Mesenchymal stem cell (in vitro differentiated cells and primary cell): ENCODE measurements at regions not wholly inside any gene's neighbourhood (a gene's known extent, or its start where the extent isn't known, plus 50 kb on each side); places are given as distances from the start of the nearest gene placed in this dataset.

Source experiments
- DNase-seq: peaks from one replicate; pipeline ENCODE4 v3.0.0-alpha.2; 2013
- H2AFZ ChIP-seq: one replicate; pipeline ENCODE4 v1.6.1; 2013; ENCODE audit warnings: low read depth, mild to moderate bottlenecking, control low read depth, inconsistent platforms, low read length, moderate library complexity
- H2AK5ac ChIP-seq: 2 replicates; pipeline ENCODE4 v1.6.1; 2013; ENCODE audit warnings: low read length, moderate library complexity, mild to moderate bottlenecking, inconsistent platforms; ENCODE audit not compliant: severe bottlenecking
- H2BK120ac ChIP-seq: one replicate; pipeline ENCODE4 v1.6.1; 2013; ENCODE audit warnings: low read depth, mild to moderate bottlenecking, inconsistent platforms, low read length, moderate library complexity
- H2BK12ac ChIP-seq, 2 experiments: one replicate each; pipeline ENCODE4 v1.6.1; 2013; ENCODE audit warnings: inconsistent platforms in 2 of 2, low read length in 2 of 2, mild to moderate bottlenecking in 2 of 2, moderate library complexity in 2 of 2, control low read depth in 1 of 2
- H2BK15ac ChIP-seq: one replicate; pipeline ENCODE4 v1.6.1; 2013; ENCODE audit warnings: mild to moderate bottlenecking, low read depth, inconsistent platforms; ENCODE audit not compliant: poor library complexity, severe bottlenecking
- H2BK5ac ChIP-seq: 2 replicates; pipeline ENCODE4 v1.6.1; 2013; ENCODE audit warnings: low read depth, mild to moderate bottlenecking, low read length, control low read depth, inconsistent platforms; ENCODE audit not compliant: poor library complexity, severe bottlenecking
- H3K14ac ChIP-seq, 2 experiments: one replicate each; pipeline ENCODE4 v1.6.1; 2013; ENCODE audit warnings: inconsistent platforms in 2 of 2, low read length in 2 of 2, control low read depth in 1 of 2, mild to moderate bottlenecking in 1 of 2, moderate library complexity in 1 of 2
- H3K18ac ChIP-seq, 2 experiments: one replicate each; pipeline ENCODE4 v1.6.1; 2013; ENCODE audit warnings: inconsistent platforms in 2 of 2, low read length in 2 of 2, control low read depth in 1 of 2, low read depth in 1 of 2, mild to moderate bottlenecking in 1 of 2
- H3K23ac ChIP-seq, 2 experiments: one replicate each; pipeline ENCODE4 v1.6.1; 2013; ENCODE audit warnings: inconsistent platforms in 2 of 2, low read length in 2 of 2, mild to moderate bottlenecking in 2 of 2, moderate library complexity in 2 of 2, control low read depth in 1 of 2
- H3K27ac ChIP-seq: 2 replicates; pipeline ENCODE4 v1.5.1; 2013; ENCODE audit warnings: mild to moderate bottlenecking, moderate library complexity, low read length, control low read depth, inconsistent platforms; ENCODE audit not compliant: poor library complexity, severe bottlenecking
- H3K27me3 ChIP-seq, 2 experiments: 2 replicates each; pipeline versions ENCODE4 v1.6.1 to v1.7.0; 2013; ENCODE audit warnings: low read length in 2 of 2, mild to moderate bottlenecking in 2 of 2, moderate library complexity in 2 of 2, control low read depth in 1 of 2, inconsistent platforms in 1 of 2; ENCODE audit not compliant: control insufficient read depth in 1 of 2, insufficient read depth in 1 of 2
- H3K36me3 ChIP-seq, 2 experiments: 2 replicates each; pipeline versions ENCODE4 v1.6.1 to v1.7.0; 2013; ENCODE audit warnings: low read length in 2 of 2, control low read depth in 1 of 2, inconsistent platforms in 1 of 2, low read depth in 1 of 2, mild to moderate bottlenecking in 1 of 2; ENCODE audit not compliant: insufficient read depth in 2 of 2, control insufficient read depth in 1 of 2
- H3K4ac ChIP-seq, 2 experiments: one replicate each; pipeline ENCODE4 v1.6.1; 2013; ENCODE audit warnings: inconsistent platforms in 2 of 2, low read length in 2 of 2, mild to moderate bottlenecking in 2 of 2, moderate library complexity in 2 of 2, control low read depth in 1 of 2, low read depth in 1 of 2
- H3K4me1 ChIP-seq: 2 replicates; pipeline ENCODE4 v1.6.1; 2013; ENCODE audit warnings: low read depth, low read length, control low read depth; ENCODE audit not compliant: control insufficient read depth, insufficient read depth
- H3K4me2 ChIP-seq: 2 replicates; pipeline ENCODE4 v1.6.1; 2013; ENCODE audit warnings: low read length, mild to moderate bottlenecking, inconsistent platforms; ENCODE audit not compliant: poor library complexity, severe bottlenecking
- H3K4me3 ChIP-seq, 2 experiments: 2 replicates each; pipeline versions ENCODE4 v1.5.1 to v1.7.0; 2013; ENCODE audit warnings: low read length in 2 of 2, mild to moderate bottlenecking in 2 of 2, control low read depth in 1 of 2, low read depth in 1 of 2; ENCODE audit not compliant: insufficient read depth in 1 of 2
- H3K79me1 ChIP-seq: replicated peaks from 2 replicates; pipeline ENCODE4 v1.6.1; 2013; ENCODE audit warnings: mild to moderate bottlenecking, control low read depth, low read length, inconsistent platforms; ENCODE audit not compliant: poor library complexity, severe bottlenecking
- H3K9ac ChIP-seq: 2 replicates; pipeline ENCODE4 v1.7.0; 2013; ENCODE audit warnings: mild to moderate bottlenecking, low read length, moderate library complexity
- H3K9me3 ChIP-seq: 2 replicates; pipeline ENCODE4 v1.7.0; 2013; ENCODE audit warnings: mild to moderate bottlenecking, low read length; ENCODE audit not compliant: control insufficient read depth
- H4K8ac ChIP-seq: one replicate; pipeline ENCODE4 v1.6.1; 2013; ENCODE audit warnings: inconsistent platforms, mild to moderate bottlenecking, low read length, moderate library complexity
- H4K91ac ChIP-seq: one replicate; pipeline ENCODE4 v1.6.1; 2013; ENCODE audit warnings: mild to moderate bottlenecking, low read length, inconsistent platforms
- WGBS: methylation state at CpG from one replicate; pipeline ENCODE4 v1.1.7; 2013; ENCODE audit warnings: mixed read lengths; 5-methylcytosine and 5-hydroxymethylcytosine counted together

DNA sequence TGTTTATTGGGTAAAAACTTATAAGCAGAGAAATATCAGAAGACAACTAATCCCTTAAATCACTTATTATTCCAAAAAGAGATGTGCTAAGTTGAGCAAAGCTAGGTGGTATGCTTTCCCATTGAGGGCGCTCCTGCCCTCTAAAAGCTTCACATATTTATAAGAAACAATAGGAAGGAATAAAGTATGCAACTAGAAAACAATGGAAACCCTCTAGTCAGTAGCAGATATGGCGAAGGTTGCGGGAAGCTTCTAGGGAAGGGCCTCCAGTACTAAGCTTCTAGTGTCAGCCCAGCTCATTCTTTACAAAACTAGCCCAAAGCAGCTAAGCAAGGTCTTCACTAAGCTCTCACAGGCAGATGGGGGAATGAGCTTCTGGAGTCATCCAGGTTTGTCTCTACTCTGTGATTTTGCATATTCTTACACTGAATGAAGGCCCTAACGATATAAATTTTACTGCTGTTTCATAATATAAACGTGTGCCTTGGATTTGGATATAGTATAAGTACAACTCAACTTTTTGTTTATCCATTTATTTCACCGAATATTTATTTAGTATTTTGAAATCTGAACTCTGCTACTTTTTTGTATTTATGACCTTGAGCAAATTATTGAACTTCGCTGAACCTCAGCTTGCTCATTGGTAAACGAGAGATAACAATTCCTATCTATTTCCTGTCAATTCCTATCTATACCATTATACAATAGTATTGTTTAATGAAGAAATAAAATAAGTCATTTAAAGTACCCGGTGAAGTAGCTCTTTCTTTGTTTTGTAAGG lies 571.4 kb downstream of the ELAVL2 start:
- H2BK12ac ChIP-seq = no peak overlapping the region
- no peak overlapping the region for H3K18ac ChIP-seq
- H3K9me3 ChIP-seq = no peaks in the 10 kb centered on the region
- H3K4me1 ChIP-seq = no peaks in the 10 kb centered on the region
- no peak overlapping the region for H4K8ac ChIP-seq
- no peak for DNase-seq
- no peak overlapping the region for H3K14ac ChIP-seq
- no peaks in the 10 kb centered on the region for H3K27me3 ChIP-seq
- H2BK120ac ChIP-seq = no peak overlapping the region
- H3K23ac ChIP-seq = no peak overlapping the region
- H3K36me3 ChIP-seq = no peaks in the 10 kb centered on the region
- H2AFZ ChIP-seq = no peak overlapping the region
- H2AK5ac ChIP-seq = no peak overlapping the region
- H3K9ac ChIP-seq = no peak overlapping the region
- no peak overlapping the region for H3K4me2 ChIP-seq
- H3K4me3 ChIP-seq = no peak overlapping the region
- H3K27ac ChIP-seq = no peak overlapping the region
- H3K4ac ChIP-seq = no peak overlapping the region
- no peak overlapping the region for H2BK15ac ChIP-seq
- no peak overlapping the region for H4K91ac ChIP-seq
- WGBS = 93% methylated on average over 2 of the region's 9 CpGs
- H3K79me1 ChIP-seq = no peaks in the 10 kb centered on the region
- H2BK5ac ChIP-seq = no peak overlapping the region

DNA sequence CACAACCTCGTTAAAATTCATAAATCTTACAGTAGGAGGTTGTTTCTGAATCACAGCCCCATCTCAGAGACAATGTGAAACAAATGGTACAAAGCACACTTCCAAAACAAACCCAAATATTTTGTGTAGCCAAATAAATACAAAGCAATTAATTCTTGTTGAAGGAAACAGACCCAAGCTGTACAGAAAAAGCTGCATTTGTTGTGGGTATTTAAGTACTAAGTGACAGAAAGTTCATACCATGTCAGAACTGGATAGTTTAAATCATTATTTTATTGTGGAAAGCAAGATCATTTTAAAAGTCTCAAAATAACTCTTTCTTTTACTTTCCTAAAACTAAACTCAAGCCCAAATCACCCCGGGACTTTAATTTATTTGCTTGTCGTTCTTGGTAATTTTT lies 570.7 kb downstream of the ELAVL2 start:
- no peak overlapping the region for H3K23ac ChIP-seq
- no peak for DNase-seq
- H3K18ac ChIP-seq = no peak overlapping the region
- H3K9me3 ChIP-seq = no peaks in the 10 kb centered on the region
- no peak overlapping the region for H3K4me3 ChIP-seq
- H3K36me3 ChIP-seq = no peaks in the 10 kb centered on the region
- no peak overlapping the region for H2AK5ac ChIP-seq
- no peak overlapping the region for H2BK12ac ChIP-seq
- no peak overlapping the region for H3K9ac ChIP-seq
- H3K4ac ChIP-seq = no peak overlapping the region
- no peaks in the 10 kb centered on the region for H3K79me1 ChIP-seq
- WGBS = 55% methylated on average over 1 of the region's 3 CpGs
- no peaks in the 10 kb centered on the region for H3K27me3 ChIP-seq
- H3K4me2 ChIP-seq = no peak overlapping the region
- H4K8ac ChIP-seq = no peak overlapping the region
- H3K14ac ChIP-seq = no peak overlapping the region
- no peak overlapping the region for H2BK5ac ChIP-seq
- no peaks in the 10 kb centered on the region for H3K4me1 ChIP-seq
- H2BK15ac ChIP-seq = no peak overlapping the region
- H2AFZ ChIP-seq = no peak overlapping the region
- H3K27ac ChIP-seq = no peak overlapping the region
- H2BK120ac ChIP-seq = no peak overlapping the region
- no peak overlapping the region for H4K91ac ChIP-seq

DNA sequence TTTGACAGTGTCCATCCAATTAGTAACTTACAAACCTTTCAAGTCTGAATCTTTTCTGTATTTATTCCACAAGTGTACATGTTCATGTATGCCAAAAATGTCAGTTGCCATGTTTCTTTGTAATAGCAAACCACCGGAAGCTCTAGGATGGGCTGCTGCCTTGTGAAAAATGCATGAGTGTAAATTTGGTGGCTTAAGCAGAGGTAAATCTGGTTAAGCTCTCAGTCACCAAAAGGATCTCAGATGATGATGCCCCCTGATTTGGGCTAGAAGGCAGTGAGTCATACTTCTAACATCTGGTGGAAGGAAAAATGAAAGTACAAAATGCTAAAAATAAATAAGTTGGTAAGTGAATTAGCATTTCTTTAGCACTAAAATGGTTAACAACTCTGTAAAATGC lies 567.5 kb downstream of the ELAVL2 start:
- Histone ChIP-seq H2BK15ac (no peak overlapping the region), H2AK5ac (no peak overlapping the region), H4K8ac (no peak overlapping the region), H2AFZ (no peak overlapping the region), H3K14ac (no peak overlapping the region), H4K91ac (no peak overlapping the region), H2BK5ac (no peak overlapping the region), H3K4me3 (no peak overlapping the region), H3K4me2 (no peak overlapping the region), H3K4me1 (no peaks in the 10 kb centered on the region), H3K36me3 (no peaks in the 10 kb centered on the region), H3K23ac (no peak overlapping the region), H3K27ac (no peak overlapping the region), H3K27me3 (no peaks in the 10 kb centered on the region), H2BK12ac (no peak overlapping the region), H2BK120ac (no peak overlapping the region), H3K18ac (no peak overlapping the region), H3K9me3 (no peaks in the 10 kb centered on the region), H3K4ac (no peak overlapping the region), H3K79me1 (no peaks in the 10 kb centered on the region), H3K9ac (no peak overlapping the region)
- DNase-seq = no peak
- WGBS = 83% methylated on average over 1 of the region's 1 CpG

DNA sequence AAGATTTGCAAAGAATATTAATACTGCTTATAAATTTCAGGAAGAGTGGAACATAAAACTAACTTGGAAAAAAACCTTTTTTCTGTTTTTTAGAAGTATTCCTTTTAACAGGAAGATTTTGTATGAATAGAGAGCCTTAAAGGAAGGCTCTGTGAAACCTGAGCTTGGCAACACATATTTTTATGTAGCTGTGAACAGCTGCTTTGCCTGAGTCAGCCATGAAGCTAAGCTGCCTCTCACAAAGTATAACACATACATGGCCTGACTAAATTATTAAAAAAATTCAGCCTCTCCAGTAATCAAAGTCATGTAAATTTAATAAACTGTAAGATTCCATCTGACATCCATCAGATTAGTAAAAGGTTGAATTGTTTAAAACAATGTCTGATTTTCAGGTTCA lies 547.5 kb downstream of the ELAVL2 start:
- H3K9me3 ChIP-seq = no peaks in the 10 kb centered on the region
- no peak overlapping the region for H3K14ac ChIP-seq
- H2BK5ac ChIP-seq = no peak overlapping the region
- no peak for DNase-seq
- no peak overlapping the region for H3K4me2 ChIP-seq
- H2AK5ac ChIP-seq = no peak overlapping the region
- no peaks in the 10 kb centered on the region for H3K4me1 ChIP-seq
- no peak overlapping the region for H2BK15ac ChIP-seq
- no peaks in the 10 kb centered on the region for H3K36me3 ChIP-seq
- no peak overlapping the region for H2BK120ac ChIP-seq
- no peak overlapping the region for H4K91ac ChIP-seq
- no peak overlapping the region for H3K18ac ChIP-seq
- no peak overlapping the region for H2BK12ac ChIP-seq
- H3K27ac ChIP-seq = no peak overlapping the region
- no peak overlapping the region for H3K9ac ChIP-seq
- no peaks in the 10 kb centered on the region for H3K27me3 ChIP-seq
- no peak overlapping the region for H4K8ac ChIP-seq
- no peak overlapping the region for H3K4me3 ChIP-seq
- H3K79me1 ChIP-seq = no peaks in the 10 kb centered on the region
- H3K23ac ChIP-seq = no peak overlapping the region
- no peak overlapping the region for H2AFZ ChIP-seq
- H3K4ac ChIP-seq = no peak overlapping the region
